Loucy (cell line): ENCODE measurements at regions not wholly inside any gene's neighbourhood (a gene's known extent, or its start where the extent isn't known, plus 50 kb on each side); places are given as distances from the start of the nearest gene placed in this dataset.

Experiments used
- H2AFZ ChIP-seq: fragments of 200-600 bp; sonication (generic); 2 replicates; pipeline ENCODE4 v1.6.0; 2016; ENCODE audit warnings: antibody characterized with exemption, mild to moderate bottlenecking, low read length, moderate library complexity
- H3F3A ChIP-seq: fragments of 200-600 bp; 2 replicates; pipeline ENCODE4 v1.6.0; 2016; ENCODE audit warnings: antibody characterized with exemption, low read depth, mild to moderate bottlenecking
- H3K27me3 ChIP-seq: fragments of 200-600 bp; sonication (generic); 2 replicates; pipeline ENCODE4 v1.6.1; 2014; ENCODE audit warnings: low read length, mild to moderate bottlenecking; ENCODE audit not compliant: insufficient read depth, poor library complexity, severe bottlenecking
- H3K36me3 ChIP-seq: fragments of 200-600 bp; sonication (generic); 2 replicates; pipeline ENCODE4 v1.6.1; 2016; ENCODE audit warnings: low read length; ENCODE audit not compliant: insufficient read depth
- H3K4me1 ChIP-seq: fragments of 200-600 bp; sonication (generic); 2 replicates; pipeline ENCODE4 v1.5.1; 2014; ENCODE audit warnings: low read length, mild to moderate bottlenecking; ENCODE audit not compliant: insufficient read depth, poor library complexity, severe bottlenecking
- H3K4me2 ChIP-seq: fragments of 200-600 bp; sonication (generic); 2 replicates; pipeline ENCODE4 v1.6.0; 2014; ENCODE audit warnings: antibody characterized with exemption, low read length, low read depth, mild to moderate bottlenecking; ENCODE audit not compliant: poor library complexity, severe bottlenecking
- H3K4me3 ChIP-seq: fragments of 200-600 bp; sonication (generic); 2 replicates; pipeline ENCODE4 v1.5.1; 2014; ENCODE audit warnings: low read length, mild to moderate bottlenecking, mixed read lengths; ENCODE audit not compliant: poor library complexity, severe bottlenecking
- H3K79me2 ChIP-seq: fragments of 200-600 bp; sonication (generic); 2 replicates; pipeline ENCODE4 v1.6.1; 2014; ENCODE audit warnings: low read length; ENCODE audit not compliant: insufficient read depth
- H3K9ac ChIP-seq: fragments of 200-600 bp; sonication (generic); 2 replicates; pipeline ENCODE4 v1.6.0; 2014; ENCODE audit warnings: mild to moderate bottlenecking, low read depth, low read length, moderate library complexity; ENCODE audit not compliant: poor library complexity, severe bottlenecking
- H3K9me2 ChIP-seq: fragments of 200-600 bp; sonication (generic); replicated peaks from 2 replicates; pipeline ENCODE4 v1.6.1; 2016; ENCODE audit warnings: low read depth, low read length, mixed read lengths
- H3K9me3 ChIP-seq: fragments of 200-600 bp; sonication (generic); 2 replicates; pipeline ENCODE4 v1.6.1; 2014; ENCODE audit warnings: mild to moderate bottlenecking, antibody characterized with exemption, low read length, low read depth; ENCODE audit not compliant: insufficient read depth
- H4K20me1 ChIP-seq: fragments of 200-600 bp; sonication (generic); 2 replicates; pipeline ENCODE4 v1.6.0; 2014; ENCODE audit warnings: antibody characterized with exemption, low read length, mild to moderate bottlenecking; ENCODE audit not compliant: insufficient read depth, poor library complexity, severe bottlenecking
- CTCF ChIP-seq: fragments of 200-600 bp; sonication (generic); conservative IDR thresholded peaks from 2 replicates; pipeline ENCODE4 v1.5.1; 2014; ENCODE audit warnings: mild to moderate bottlenecking, antibody characterized with exemption, low read length
- EZH2phosphoT487 ChIP-seq: fragments of 200-600 bp; IDR thresholded peaks from 2 replicates; pipeline ENCODE4 v1.6.1; 2018; ENCODE audit warnings: antibody characterized with exemption, mild to moderate bottlenecking, moderate library complexity, borderline replicate concordance

- TF ChIP-seq EZH2phosphoT487 (no peak), CTCF (no peak)
- Histone ChIP-seq H3K9ac (no peak overlapping the region), H3K36me3 (no peaks in the 10 kb centered on the region), H4K20me1 (no peaks in the 10 kb centered on the region), H3K4me3 (no peak overlapping the region), H3K4me1 (peaks cover 42% of the 10 kb centered on the region), H3F3A (no peaks in the 10 kb centered on the region), H3K9me2 (no peaks in the 10 kb centered on the region), H3K4me2 (no peak overlapping the region), H3K79me2 (no peaks in the 10 kb centered on the region), H3K9me3 (no peaks in the 10 kb centered on the region), H2AFZ (peak overlapping the region; percentile 58), H3K27me3 (no peaks in the 10 kb centered on the region)
These were observed 323.9 kb downstream of the GATA3 start for GRCh38 chr10:8378198-8378983.

GRCh38 chr10:8379906-8380832, 325.7 kb downstream of the GATA3 start:
- Histone ChIP-seq H2AFZ (peak overlapping the region; percentile 79), H3K9me2 (no peaks in the 10 kb centered on the region), H3K4me2 (peak overlapping the region; percentile 4), H3K79me2 (no peaks in the 10 kb centered on the region), H3F3A (no peaks in the 10 kb centered on the region), H4K20me1 (no peaks in the 10 kb centered on the region), H3K27me3 (no peaks in the 10 kb centered on the region), H3K4me1 (peaks cover 42% of the 10 kb centered on the region), H3K9ac (peak overlapping the region; percentile 15), H3K4me3 (no peak overlapping the region), H3K36me3 (no peaks in the 10 kb centered on the region), H3K9me3 (no peaks in the 10 kb centered on the region)
- TF ChIP-seq CTCF (no peak), EZH2phosphoT487 (no peak)

- no peaks in the 10 kb centered on the region for H3K79me2 ChIP-seq
- H3K4me1 ChIP-seq, result peaks cover 35% of the 10 kb centered on the region
- no peaks in the 10 kb centered on the region for H3K27me3 ChIP-seq
- no peak overlapping the region for H3K4me3 ChIP-seq
- TF ChIP-seq CTCF, result no peak
- no peak for TF ChIP-seq EZH2phosphoT487
- no peaks in the 10 kb centered on the region for H3K9me3 ChIP-seq
- H2AFZ ChIP-seq, result peak overlapping the region; percentile 79
- H3K36me3 ChIP-seq, result no peaks in the 10 kb centered on the region
- H3K4me2 ChIP-seq, result peak overlapping the region; percentile 4
- no peaks in the 10 kb centered on the region for H4K20me1 ChIP-seq
- H3K9me2 ChIP-seq, result no peaks in the 10 kb centered on the region
- H3K9ac ChIP-seq, result peak overlapping the region; percentile 15
- H3F3A ChIP-seq, result no peaks in the 10 kb centered on the region
These were observed 326.5 kb downstream of the GATA3 start for GRCh38 chr10:8380833-8381496.
